DND-41 (cell line): ENCODE measurements at regions not wholly inside any gene's neighbourhood (a gene's known extent, or its start where the extent isn't known, plus 50 kb on each side); places are given as distances from the start of the nearest gene placed in this dataset.

Experiments
- ATAC-seq: fragments of 200-7000 bp; cut with Tn5 transposase; 3 replicates; pipeline ENCODE4 v1.9.1; 2021; ENCODE audit warnings: low read depth; ENCODE audit not compliant: insufficient read depth
- DNase-seq: peaks from one replicate; pipeline ENCODE4 v3.0.0-alpha.2; 2020
- H2AFZ ChIP-seq: 2 replicates; pipeline ENCODE4 v1.6.0; 2012; ENCODE audit warnings: low read depth, low read length
- H3K27ac ChIP-seq: 2 replicates; pipeline ENCODE4 v1.5.1; 2012; ENCODE audit warnings: low read length, inconsistent platforms
- H3K27me3 ChIP-seq: fragments of 200-600 bp; sonication (generic); 2 replicates; pipeline ENCODE4 v1.6.0; 2012; ENCODE audit warnings: low read length, mild to moderate bottlenecking, inconsistent platforms; ENCODE audit not compliant: insufficient read depth, poor library complexity
- H3K36me3 ChIP-seq: 2 replicates; pipeline ENCODE4 v1.5.1; 2012; ENCODE audit warnings: low read length, inconsistent platforms; ENCODE audit not compliant: insufficient read depth
- H3K4me1 ChIP-seq: 2 replicates; pipeline ENCODE4 v1.5.1; 2012; ENCODE audit warnings: mild to moderate bottlenecking, low read length; ENCODE audit not compliant: insufficient read depth
- H3K4me2 ChIP-seq: 2 replicates; pipeline ENCODE4 v1.6.0; 2012; ENCODE audit warnings: mild to moderate bottlenecking, moderate library complexity, low read length, inconsistent platforms; ENCODE audit not compliant: insufficient read depth
- H3K4me3 ChIP-seq, 2 experiments: fragments of 200-600 bp in 1 of 2; shearing (Covaris generic) in 1 of 2; 2 replicates each; pipeline ENCODE4 v1.5.1; 2012 to 2016; ENCODE audit warnings: inconsistent platforms in 2 of 2, low read length in 2 of 2, mild to moderate bottlenecking in 2 of 2, low read depth in 1 of 2, moderate library complexity in 1 of 2
- H3K79me2 ChIP-seq: 2 replicates; pipeline ENCODE4 v1.6.0; 2012; ENCODE audit warnings: low read length, inconsistent platforms; ENCODE audit not compliant: insufficient read depth
- H3K9ac ChIP-seq: 2 replicates; pipeline ENCODE4 v1.6.0; 2012; ENCODE audit warnings: low read depth, mild to moderate bottlenecking, inconsistent platforms, low read length, moderate library complexity
- H3K9me3 ChIP-seq: 2 replicates; pipeline ENCODE4 v1.5.1; 2012; ENCODE audit warnings: low read length, moderate library complexity, mild to moderate bottlenecking, inconsistent platforms; ENCODE audit not compliant: insufficient read depth, severe bottlenecking
- H4K20me1 ChIP-seq: 2 replicates; pipeline ENCODE4 v1.6.0; 2012; ENCODE audit warnings: low read length; ENCODE audit not compliant: insufficient read depth
- EZH2 ChIP-seq: IDR thresholded peaks from 3 replicates; pipeline ENCODE4 v1.6.1; 2012; ENCODE audit warnings: borderline replicate concordance, low read depth, mild to moderate bottlenecking, moderate library complexity, low read length, inconsistent platforms; ENCODE audit not compliant: severe bottlenecking
- TF ChIP-seq, protein P1 (sequence below): IDR thresholded peaks from 2 replicates; pipeline ENCODE4 v1.5.1; 2012; ENCODE audit warnings: borderline replicate concordance, low read length, moderate library complexity, mild to moderate bottlenecking; ENCODE audit not compliant: poor library complexity, severe bottlenecking; ENCODE audit errors: extremely low read depth

DNA sequence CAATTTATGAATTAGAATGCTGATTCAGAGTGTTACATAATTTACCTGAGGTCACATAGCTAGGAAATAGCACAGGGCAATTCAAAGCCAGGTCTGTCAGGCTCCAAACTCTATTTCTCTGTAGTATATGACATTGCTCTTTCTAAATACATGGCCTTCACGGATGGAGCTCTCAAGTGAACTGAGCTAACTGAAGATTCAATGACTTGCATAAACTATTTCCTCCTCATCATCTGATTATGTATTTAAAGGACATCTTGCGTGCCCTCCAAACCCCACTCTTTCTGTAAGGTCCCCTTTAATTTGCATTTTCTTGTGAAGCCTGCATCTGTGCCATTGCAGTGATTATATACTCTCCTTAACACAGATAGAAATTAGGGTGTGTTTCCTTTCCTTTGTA lies 537.4 kb upstream of the VRK2 start:
- Histone ChIP-seq H3K4me2 (no peak overlapping the region), H2AFZ (no peak overlapping the region), H3K27ac (no peak overlapping the region), H3K79me2 (no peaks in the 10 kb centered on the region), H3K4me3 (no peak overlapping the region), H3K4me1 (no peaks in the 10 kb centered on the region), H3K27me3 (no peaks in the 10 kb centered on the region), H4K20me1 (no peaks in the 10 kb centered on the region), H3K36me3 (no peaks in the 10 kb centered on the region), H3K9ac (no peak overlapping the region), H3K9me3 (no peaks in the 10 kb centered on the region)
- ATAC-seq (no peak), DNase-seq (no peak)
- TF ChIP-seq EZH2, result no peak
- TF ChIP-seq, protein P1, sequence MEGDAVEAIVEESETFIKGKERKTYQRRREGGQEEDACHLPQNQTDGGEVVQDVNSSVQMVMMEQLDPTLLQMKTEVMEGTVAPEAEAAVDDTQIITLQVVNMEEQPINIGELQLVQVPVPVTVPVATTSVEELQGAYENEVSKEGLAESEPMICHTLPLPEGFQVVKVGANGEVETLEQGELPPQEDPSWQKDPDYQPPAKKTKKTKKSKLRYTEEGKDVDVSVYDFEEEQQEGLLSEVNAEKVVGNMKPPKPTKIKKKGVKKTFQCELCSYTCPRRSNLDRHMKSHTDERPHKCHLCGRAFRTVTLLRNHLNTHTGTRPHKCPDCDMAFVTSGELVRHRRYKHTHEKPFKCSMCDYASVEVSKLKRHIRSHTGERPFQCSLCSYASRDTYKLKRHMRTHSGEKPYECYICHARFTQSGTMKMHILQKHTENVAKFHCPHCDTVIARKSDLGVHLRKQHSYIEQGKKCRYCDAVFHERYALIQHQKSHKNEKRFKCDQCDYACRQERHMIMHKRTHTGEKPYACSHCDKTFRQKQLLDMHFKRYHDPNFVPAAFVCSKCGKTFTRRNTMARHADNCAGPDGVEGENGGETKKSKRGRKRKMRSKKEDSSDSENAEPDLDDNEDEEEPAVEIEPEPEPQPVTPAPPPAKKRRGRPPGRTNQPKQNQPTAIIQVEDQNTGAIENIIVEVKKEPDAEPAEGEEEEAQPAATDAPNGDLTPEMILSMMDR, result no peak

DNA sequence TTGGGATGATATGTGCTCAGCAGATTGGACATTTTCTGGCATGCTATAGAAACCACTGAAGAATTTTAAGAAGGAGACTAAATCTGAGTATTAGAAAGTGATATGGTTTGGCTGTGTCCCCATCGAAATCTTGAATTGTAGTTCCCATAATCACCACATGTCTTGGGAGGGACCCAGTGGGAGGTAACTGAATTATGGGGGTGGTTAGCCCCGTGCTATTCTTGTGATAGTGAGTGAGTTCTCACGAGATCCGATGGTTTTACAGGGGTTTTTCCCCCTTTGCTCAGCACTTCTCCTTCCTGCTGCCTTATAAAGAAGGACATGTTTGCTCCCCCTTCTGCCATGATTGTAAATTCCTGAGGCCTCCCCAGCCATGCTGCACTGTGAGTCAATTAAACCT lies 535.9 kb upstream of the VRK2 start:
- Histone ChIP-seq H2AFZ (no peak overlapping the region), H3K36me3 (no peaks in the 10 kb centered on the region), H3K4me2 (no peak overlapping the region), H3K9ac (no peak overlapping the region), H4K20me1 (no peaks in the 10 kb centered on the region), H3K9me3 (no peaks in the 10 kb centered on the region), H3K4me3 (no peak overlapping the region), H3K79me2 (no peaks in the 10 kb centered on the region), H3K27ac (no peak overlapping the region), H3K4me1 (no peaks in the 10 kb centered on the region), H3K27me3 (no peaks in the 10 kb centered on the region)
- DNase-seq, result no peak
- TF ChIP-seq EZH2, result no peak
- TF ChIP-seq, protein P1, result no peak
- no peak for ATAC-seq

DNA sequence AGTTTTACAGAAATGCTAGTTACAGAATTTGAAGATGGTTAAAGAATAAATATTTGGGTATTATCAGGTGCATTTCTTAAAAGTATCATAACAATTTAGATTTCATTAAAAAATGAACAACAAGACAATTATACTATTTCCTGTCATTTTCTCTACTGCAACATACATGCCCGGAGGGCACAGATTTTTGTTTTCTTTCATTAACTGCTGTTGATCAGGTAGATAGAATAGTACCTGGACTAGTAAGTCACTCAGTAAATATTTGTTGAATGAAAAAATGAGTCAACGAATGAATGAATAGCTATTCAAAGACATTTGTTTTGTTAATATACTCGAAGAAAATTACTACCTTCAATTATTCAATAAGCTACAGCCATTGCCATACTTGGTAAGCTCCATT lies 531.2 kb upstream of the VRK2 start:
- Histone ChIP-seq H4K20me1 (no peaks in the 10 kb centered on the region), H3K27ac (no peak overlapping the region)

More for the DNA sequence above, 531.2 kb upstream of the VRK2 start:
- Histone ChIP-seq H3K4me1 (no peaks in the 10 kb centered on the region), H3K4me2 (no peak overlapping the region), H3K27me3 (no peaks in the 10 kb centered on the region), H3K9me3 (no peaks in the 10 kb centered on the region), H2AFZ (no peak overlapping the region), H3K79me2 (no peaks in the 10 kb centered on the region), H3K9ac (no peak overlapping the region), H3K36me3 (no peaks in the 10 kb centered on the region), H3K4me3 (no peak overlapping the region)
- DNase-seq (no peak), ATAC-seq (no peak)
- no peak for TF ChIP-seq EZH2
- TF ChIP-seq, protein P1, result no peak
